Gastroesophageal sphincter (tissue), 4 donors: ENCODE measurements at regions not wholly inside any gene's neighbourhood (a gene's known extent, or its start where the extent isn't known, plus 50 kb on each side); places are given as distances from the start of the nearest gene placed in this dataset.

Experiments
- ATAC-seq: fragments of 150-250 bp; one replicate; pipeline ENCODE4 v1.9.1; 2016; ENCODE audit warnings: mild to moderate bottlenecking, moderate library complexity
- H3K27ac ChIP-seq, 4 donors: fragments of 200-600 bp; sonication (generic) in 3 of 4; 1 replicate in 3 of 4; 2 replicates in 1 of 4; pipeline ENCODE4 v1.5.1; 2016 to 2019
- H3K27me3 ChIP-seq: fragments of 200-600 bp; sonication (generic); one replicate; pipeline ENCODE4 v1.5.1; 2019
- H3K36me3 ChIP-seq, 2 donors: fragments of 200-600 bp; sonication (generic); one replicate each; pipeline ENCODE4 v1.5.1; 2019; ENCODE audit warnings: control low read depth in 1 of 2
- H3K4me1 ChIP-seq, 3 donors: fragments of 200-600 bp; sonication (generic); 1 replicate in 2 of 3; 2 replicates in 1 of 3; pipeline ENCODE4 v1.5.1; 2016 to 2019; ENCODE audit warnings: control low read depth in 2 of 3
- H3K4me3 ChIP-seq, 2 donors: fragments of 200-600 bp; sonication (generic); one replicate each; pipeline ENCODE4 v1.5.1; 2019; ENCODE audit warnings: mild to moderate bottlenecking in 1 of 2, moderate library complexity in 1 of 2
- H3K9me3 ChIP-seq, 3 donors: fragments of 200-600 bp; sonication (generic); one replicate each; pipeline ENCODE4 v1.5.1; 2017 to 2019; ENCODE audit warnings: control low read depth in 2 of 3
- CTCF ChIP-seq, 4 experiments: fragments of 200-600 bp in 2 of 4; fragments of 450-650 bp in 2 of 4; sonication (generic) in 1 of 4; IDR thresholded peaks; one replicate each; pipeline ENCODE4 v1.5.1; 2017 to 2019; ENCODE audit warnings: antibody characterized with exemption in 4 of 4, mild to moderate bottlenecking in 2 of 4, moderate library complexity in 2 of 4
- EP300 ChIP-seq: sonication (generic); formaldehyde crosslinking; IDR thresholded peaks from one replicate; pipeline ENCODE4 v1.6.1; 2017; ENCODE audit warnings: antibody characterized with exemption, mild to moderate bottlenecking
- POLR2A ChIP-seq, 2 donors: fragments of 450-650 bp; IDR thresholded peaks; one replicate each; pipeline ENCODE4 v1.6.1; 2017; ENCODE audit warnings: antibody characterized with exemption in 2 of 2, mild to moderate bottlenecking in 2 of 2, moderate library complexity in 1 of 2
- POLR2AphosphoS5 ChIP-seq: sonication (generic); formaldehyde crosslinking; IDR thresholded peaks from one replicate; pipeline ENCODE4 v1.6.1; 2017; ENCODE audit warnings: antibody characterized with exemption
- WGBS, 2 donors: methylation state at CpG; one replicate each; pipeline ENCODE4 v1.1.5; 2018; ENCODE audit warnings: low coverage in 1 of 2; 5-methylcytosine and 5-hydroxymethylcytosine counted together

- Histone ChIP-seq H3K4me3 (no peak overlapping the region), H3K27me3 (no peaks in the 10 kb centered on the region), H3K9me3 (peaks cover 0 to 4% (median 0%) of the 10 kb centered on the region in 3 donors), H3K36me3 (no peaks in the 10 kb centered on the region), H3K27ac (no peak overlapping the region), H3K4me1 (no peaks in the 10 kb centered on the region)
- TF ChIP-seq POLR2AphosphoS5 (no peak), CTCF (IDR thresholded peaks at IDR 0.05) (no peak), EP300 (no peak), POLR2A (IDR thresholded peaks at IDR 0.05) (no peak)
- 58 to 72% methylated on average over 2 to 4 of the region's 4 CpGs for WGBS, 2 donors
- ATAC-seq = no peak
These were observed 101.2 kb upstream of the GDNF start for GRCh38 chr5:37940931-37941623.

GRCh38 chr5:37938861-37939260 is 99.0 kb upstream of the GDNF start:
- TF ChIP-seq POLR2AphosphoS5 = no peak
- no peak for TF ChIP-seq POLR2A (IDR thresholded peaks at IDR 0.05)
- no peak for TF ChIP-seq EP300
- TF ChIP-seq CTCF (IDR thresholded peaks at IDR 0.05) = no peak
- H3K36me3 ChIP-seq = no peaks in the 10 kb centered on the region

GRCh38 chr5:37938076-37938852 is 98.4 kb upstream of the GDNF start:
- H3K27ac ChIP-seq = no peak overlapping the region
- H3K4me3 ChIP-seq = no peak overlapping the region
- H3K4me1 ChIP-seq = no peaks in the 10 kb centered on the region
- no peaks in the 10 kb centered on the region for H3K36me3 ChIP-seq
- 71 to 89% methylated on average over 2 to 3 of the region's 4 CpGs for WGBS, 2 donors
- no peak for TF ChIP-seq POLR2AphosphoS5
- no peak for TF ChIP-seq POLR2A (IDR thresholded peaks at IDR 0.05)
- TF ChIP-seq EP300 = no peak
- no peak for TF ChIP-seq CTCF (IDR thresholded peaks at IDR 0.05)
- peaks cover 0 to 4% (median 0%) of the 10 kb centered on the region in 3 donors for H3K9me3 ChIP-seq
- no peaks in the 10 kb centered on the region for H3K27me3 ChIP-seq
- no peak for ATAC-seq

More at GRCh38 chr5:37938861-37939260, 99.0 kb upstream of the GDNF start:
- no peak for ATAC-seq
- Histone ChIP-seq H3K4me1 (no peaks in the 10 kb centered on the region), H3K9me3 (peaks cover 0 to 4% (median 0%) of the 10 kb centered on the region in 3 donors), H3K27me3 (no peaks in the 10 kb centered on the region), H3K4me3 (no peak overlapping the region), H3K27ac (no peak overlapping the region)
- WGBS, 2 donors = no CpG with 5 or more reads among the region's 2 CpGs

GRCh38 chr5:37936091-37936490 is 96.2 kb upstream of the GDNF start:
- peaks cover 0 to 4% (median 0%) of the 10 kb centered on the region in 3 donors for H3K9me3 ChIP-seq
- no peak for TF ChIP-seq POLR2AphosphoS5
- TF ChIP-seq POLR2A (IDR thresholded peaks at IDR 0.05) = no peak
- no peak for TF ChIP-seq EP300
- no peaks in the 10 kb centered on the region for H3K27me3 ChIP-seq
- 83 to 93% methylated on average over 3 to 5 of the region's 5 CpGs for WGBS, 2 donors
- no peak overlapping the region for H3K4me3 ChIP-seq
- no peak for ATAC-seq
- H3K27ac ChIP-seq = no peak overlapping the region
- H3K4me1 ChIP-seq = no peaks in the 10 kb centered on the region
- H3K36me3 ChIP-seq = no peaks in the 10 kb centered on the region

GRCh38 chr5:37933576-37933975 is 93.7 kb upstream of the GDNF start:
- Histone ChIP-seq H3K9me3 (peaks cover 0 to 4% (median 0%) of the 10 kb centered on the region in 3 donors), H3K4me1 (no peaks in the 10 kb centered on the region), H3K27ac (no peak overlapping the region), H3K36me3 (no peaks in the 10 kb centered on the region), H3K4me3 (no peak overlapping the region), H3K27me3 (no peaks in the 10 kb centered on the region)
- TF ChIP-seq CTCF (IDR thresholded peaks at IDR 0.05) (no peak), POLR2A (IDR thresholded peaks at IDR 0.05) (no peak), EP300 (no peak), POLR2AphosphoS5 (no peak)
- ATAC-seq = no peak
- WGBS, 2 donors = 44 to 70% methylated on average over 5 to 7 of the region's 7 CpGs
